CD4-positive, alpha-beta T cell (primary cell): ENCODE measurements at regions not wholly inside any gene's neighbourhood (a gene's known extent, or its start where the extent isn't known, plus 50 kb on each side); places are given as distances from the start of the nearest gene placed in this dataset.
A peak's percentile ranks its signal among the peaks of the same experiment; 100 is the strongest.
"Not testable (repeated sequence)": the region's sequence is repeated elsewhere in the genome, so short reads cannot be mapped to it uniquely, and the experiment has no call there.

Experiments
- ATAC-seq: fragments of 200-7000 bp; cut with Tn5 transposase; one replicate; pipeline ENCODE4 v1.10.0; 2022; ENCODE audit warnings: mild to moderate bottlenecking; ENCODE audit not compliant: poor library complexity
- CTCF ChIA-PET: fragments of 350-600 bp; sonication (Branson Sonifier 250); formaldehyde crosslinking; loops from one replicate; lab custom pipeline; 2021; ENCODE audit warnings: antibody characterized with exemption, inconsistent platforms; lab: Charles Lee
- POLR2A ChIA-PET: fragments of 350-600 bp; sonication (Branson Sonifier 250); formaldehyde crosslinking; loops from one replicate; lab custom pipeline; 2021; ENCODE audit warnings: antibody characterized with exemption, inconsistent platforms; lab: Charles Lee
- DNase-seq, 14 experiments: peaks; one replicate each; pipeline ENCODE4 v3.0.0-alpha.2; 2013 to 2020; ENCODE audit warnings: mixed read lengths in 2 of 14
- H3K27ac ChIP-seq, 2 donors: one replicate each; pipeline versions ENCODE4 v1.5.1 to v1.7.0; 2013; ENCODE audit warnings: low read length in 2 of 2, low read depth in 1 of 2, mild to moderate bottlenecking in 1 of 2
- H3K27me3 ChIP-seq, 2 experiments: 1 replicate in 1 of 2; 2 replicates in 1 of 2; pipeline versions ENCODE4 v1.6.1 to v1.7.0; 2013; ENCODE audit warnings: low read length in 2 of 2, control low read depth in 1 of 2, mild to moderate bottlenecking in 1 of 2, moderate library complexity in 1 of 2; ENCODE audit not compliant: insufficient read depth in 2 of 2, control insufficient read depth in 1 of 2
- H3K36me3 ChIP-seq: one replicate; pipeline ENCODE4 v1.6.1; 2013; ENCODE audit warnings: low read length, control low read depth; ENCODE audit not compliant: insufficient read depth
- H3K4me1 ChIP-seq: one replicate; pipeline ENCODE4 v1.6.1; 2013; ENCODE audit warnings: low read length, control low read depth; ENCODE audit not compliant: insufficient read depth
- H3K4me3 ChIP-seq: one replicate; pipeline ENCODE4 v1.5.1; 2013; ENCODE audit warnings: mild to moderate bottlenecking, low read length, moderate library complexity
- H3K9me3 ChIP-seq, 2 experiments: 1 replicate in 1 of 2; 2 replicates in 1 of 2; pipeline versions ENCODE4 v1.6.1 to v1.7.0; 2013; ENCODE audit warnings: low read length in 2 of 2, mild to moderate bottlenecking in 2 of 2, control low read depth in 1 of 2, moderate library complexity in 1 of 2; ENCODE audit not compliant: control insufficient read depth in 1 of 2, insufficient read depth in 1 of 2
- H3K27ac Mint-ChIP-seq: one replicate; pipeline ENCODE4 v1.8.0; 2020; ENCODE audit warnings: mixed read lengths
- H3K27me3 Mint-ChIP-seq: one replicate; pipeline ENCODE4 v1.8.0; 2021; ENCODE audit warnings: mixed read lengths
- H3K36me3 Mint-ChIP-seq: one replicate; pipeline ENCODE4 v1.8.0; 2021; ENCODE audit warnings: low read depth, mixed read lengths
- H3K4me1 Mint-ChIP-seq: one replicate; pipeline ENCODE4 v1.8.0; 2021; ENCODE audit warnings: low read depth, mixed read lengths
- H3K4me3 Mint-ChIP-seq: one replicate; pipeline ENCODE4 v1.8.0; 2020; ENCODE audit warnings: mild to moderate bottlenecking, mixed read lengths
- H3K9me3 Mint-ChIP-seq: one replicate; pipeline ENCODE4 v1.8.0; 2020; ENCODE audit warnings: mixed read lengths
- intact Hi-C, 2 experiments: fragments of 100-400 bp; cut with DNase I in 1 of 2; cut with micrococcal nuclease in 1 of 2; formaldehyde crosslinking; loops; one replicate each; pipeline versions ENCODE4 v1.15.1 to v1.9.0; 2023 to 2025; cut with DNase I, micrococcal nuclease

- H3K9me3 Mint-ChIP-seq, H3K27me3 ChIP-seq, H3K27ac Mint-ChIP-seq, H3K9me3 ChIP-seq, H3K4me1 ChIP-seq, H3K36me3 ChIP-seq, H3K27ac ChIP-seq, H3K4me3 Mint-ChIP-seq, intact Hi-C loops, CTCF ChIA-PET, H3K4me3 ChIP-seq, ATAC-seq, H3K4me1 Mint-ChIP-seq, POLR2A ChIA-PET, H3K27me3 Mint-ChIP-seq, H3K36me3 Mint-ChIP-seq: not testable (repeated sequence)
- DNase-seq = peak in 1 of 14 experiments; percentile 27
Observed at GRCh38 chr5:176048671-176049070, 80.6 kb upstream of the THOC3 start.

- H3K36me3 Mint-ChIP-seq, H3K4me1 ChIP-seq, H3K4me3 Mint-ChIP-seq, H3K4me1 Mint-ChIP-seq, CTCF ChIA-PET, H3K27ac Mint-ChIP-seq, H3K9me3 Mint-ChIP-seq, intact Hi-C loops, H3K27me3 ChIP-seq, H3K9me3 ChIP-seq, POLR2A ChIA-PET, H3K27me3 Mint-ChIP-seq, H3K27ac ChIP-seq, H3K36me3 ChIP-seq: not testable (repeated sequence)
- DNase-seq (peak in 2 of 14 experiments; percentile 13 to 21), ATAC-seq (peak; percentile 95)
- peak overlapping the region; percentile 20 for H3K4me3 ChIP-seq
Observed at GRCh38 chr5:176060472-176061268, 92.6 kb upstream of the THOC3 start.

- H3K27me3 ChIP-seq, H3K27ac ChIP-seq, H3K9me3 Mint-ChIP-seq, H3K27me3 Mint-ChIP-seq, H3K27ac Mint-ChIP-seq, H3K36me3 ChIP-seq, ATAC-seq, intact Hi-C loops, H3K4me3 Mint-ChIP-seq, H3K4me1 ChIP-seq, CTCF ChIA-PET, DNase-seq, H3K4me1 Mint-ChIP-seq, H3K36me3 Mint-ChIP-seq, H3K9me3 ChIP-seq, POLR2A ChIA-PET: not testable (repeated sequence)
- peak overlapping the region; percentile 20 for H3K4me3 ChIP-seq
Observed at GRCh38 chr5:176061269-176061622, 93.1 kb upstream of the THOC3 start.

- POLR2A ChIA-PET, intact Hi-C loops, H3K27me3 Mint-ChIP-seq, DNase-seq, H3K36me3 ChIP-seq, H3K4me3 Mint-ChIP-seq, H3K36me3 Mint-ChIP-seq, H3K9me3 Mint-ChIP-seq, ATAC-seq, H3K4me1 ChIP-seq, H3K4me3 ChIP-seq, H3K27ac ChIP-seq, H3K4me1 Mint-ChIP-seq, CTCF ChIA-PET, H3K27ac Mint-ChIP-seq, H3K9me3 ChIP-seq, H3K27me3 ChIP-seq: not testable (repeated sequence)
Observed at GRCh38 chr5:176061660-176062059, 93.5 kb upstream of the THOC3 start.

GRCh38 chr5:176066262-176066945 is 98.3 kb upstream of the THOC3 start:
- H3K4me3 Mint-ChIP-seq, intact Hi-C loops: not testable (repeated sequence)

GRCh38 chr5:176067162-176067561 is 99.0 kb upstream of the THOC3 start:
- H3K36me3 ChIP-seq, H3K27me3 Mint-ChIP-seq, H3K9me3 ChIP-seq, H3K27ac ChIP-seq, H3K27ac Mint-ChIP-seq, H3K4me3 ChIP-seq, intact Hi-C loops, H3K9me3 Mint-ChIP-seq, ATAC-seq, CTCF ChIA-PET, DNase-seq, POLR2A ChIA-PET, H3K4me3 Mint-ChIP-seq, H3K4me1 Mint-ChIP-seq, H3K27me3 ChIP-seq, H3K4me1 ChIP-seq, H3K36me3 Mint-ChIP-seq: not testable (repeated sequence)

More at GRCh38 chr5:176066262-176066945, 98.3 kb upstream of the THOC3 start:
- CTCF ChIA-PET, H3K27me3 Mint-ChIP-seq, H3K4me1 Mint-ChIP-seq, H3K9me3 Mint-ChIP-seq, POLR2A ChIA-PET, H3K27me3 ChIP-seq, H3K9me3 ChIP-seq, H3K27ac ChIP-seq, H3K4me3 ChIP-seq, H3K27ac Mint-ChIP-seq, H3K4me1 ChIP-seq, H3K36me3 ChIP-seq, H3K36me3 Mint-ChIP-seq, ATAC-seq, DNase-seq: not testable (repeated sequence)

GRCh38 chr5:176067948-176068347 is 99.8 kb upstream of the THOC3 start:
- H3K9me3 ChIP-seq, H3K27me3 ChIP-seq, H3K36me3 Mint-ChIP-seq, H3K4me3 Mint-ChIP-seq, ATAC-seq, H3K4me3 ChIP-seq, H3K9me3 Mint-ChIP-seq, H3K27ac Mint-ChIP-seq, H3K27me3 Mint-ChIP-seq, H3K4me1 Mint-ChIP-seq, H3K4me1 ChIP-seq, H3K36me3 ChIP-seq, CTCF ChIA-PET, intact Hi-C loops, POLR2A ChIA-PET, H3K27ac ChIP-seq: not testable (repeated sequence)
- DNase-seq = peak in 1 of 14 experiments; percentile 12
